Kidney (tissue), 13 donors: ENCODE measurements at regions not wholly inside any gene's neighbourhood (a gene's known extent, or its start where the extent isn't known, plus 50 kb on each side); places are given as distances from the start of the nearest gene placed in this dataset.
A peak's percentile ranks its signal among the peaks of the same experiment; 100 is the strongest.

Experiments used
- DNase-seq, 5 donors: peaks; one replicate each; pipeline ENCODE4 v3.0.0-alpha.2; 2013 to 2020
- FAIRE-seq: peaks from 2 replicates; lab custom pipeline; 2012; peaks lifted over from hg19 to GRCh38; lab: Jason Lieb, UNC
- H3K27ac ChIP-seq, 2 donors: one replicate each; pipeline ENCODE4 v1.7.0; 2013; ENCODE audit warnings: low read depth in 2 of 2, low read length in 2 of 2, inconsistent platforms in 1 of 2
- H3K27me3 ChIP-seq: one replicate; pipeline ENCODE4 v1.7.1; 2013; ENCODE audit warnings: low read length, inconsistent platforms; ENCODE audit not compliant: control insufficient read depth, insufficient read depth
- H3K36me3 ChIP-seq, 3 donors: one replicate each; pipeline versions ENCODE4 v1.7.0 to v1.7.1; 2013; ENCODE audit warnings: low read length in 3 of 3, control low read depth in 1 of 3, inconsistent platforms in 1 of 3; ENCODE audit not compliant: insufficient read depth in 3 of 3, control insufficient read depth in 2 of 3
- H3K4me1 ChIP-seq, 3 donors: one replicate each; pipeline versions ENCODE4 v1.7.0 to v1.7.1; 2013; ENCODE audit warnings: low read length in 3 of 3, inconsistent platforms in 1 of 3, low read depth in 1 of 3; ENCODE audit not compliant: control insufficient read depth in 2 of 3, insufficient read depth in 2 of 3
- H3K4me3 ChIP-seq, 3 donors: one replicate each; pipeline versions ENCODE4 v1.7.0 to v1.8.1; 2013; ENCODE audit warnings: low read length in 3 of 3, control low read depth in 1 of 3, inconsistent platforms in 1 of 3
- H3K9ac ChIP-seq, 3 donors: one replicate each; pipeline versions ENCODE4 v1.7.0 to v1.7.1; 2013; ENCODE audit warnings: low read length in 3 of 3, control low read depth in 1 of 3, inconsistent platforms in 1 of 3
- H3K9me3 ChIP-seq, 3 donors: one replicate each; pipeline versions ENCODE4 v1.7.0 to v1.7.1; 2013; ENCODE audit warnings: low read length in 3 of 3, control low read depth in 1 of 3, inconsistent platforms in 1 of 3; ENCODE audit not compliant: control insufficient read depth in 2 of 3, insufficient read depth in 1 of 3
- CTCF ChIP-seq: IDR thresholded peaks from 3 replicates; pipeline ENCODE4 v1.5.1; 2012; ENCODE audit warnings: mild to moderate bottlenecking, moderate library complexity, borderline replicate concordance; ENCODE audit not compliant: insufficient read depth; ENCODE audit errors: extremely low read depth
- intact Hi-C: fragments of 100-400 bp; cut with DNase I; formaldehyde crosslinking; loops from one replicate; pipeline ENCODE4 v1.11.1; 2022
- donor health status: control.
- donor health status: control.
- donor health status: control.
- donor health status: control.
- donor health status: control.
- donor health status: DM: yes; HTN: yes; CAD: no.
- donor health status: Normal renal cell carcinoma (clear cell type).

GRCh38 chr3:42022355-42022754 is 60.5 kb upstream of the ULK4 start:
- FAIRE-seq (no peak), DNase-seq (no peak)
- H3K9ac ChIP-seq: no peak overlapping the region
- no peaks in the 10 kb centered on the region for H3K36me3 ChIP-seq
- no peak overlapping the region for H3K27ac ChIP-seq
- peaks cover 14 to 36% (median 30%) of the 10 kb centered on the region in 3 donors for H3K4me1 ChIP-seq
- no peak overlapping the region for H3K4me3 ChIP-seq
- H3K9me3 ChIP-seq: no peaks in the 10 kb centered on the region
- intact Hi-C loops: no loop called here
- no peaks in the 10 kb centered on the region for H3K27me3 ChIP-seq
- no peak for TF ChIP-seq CTCF

DNA sequence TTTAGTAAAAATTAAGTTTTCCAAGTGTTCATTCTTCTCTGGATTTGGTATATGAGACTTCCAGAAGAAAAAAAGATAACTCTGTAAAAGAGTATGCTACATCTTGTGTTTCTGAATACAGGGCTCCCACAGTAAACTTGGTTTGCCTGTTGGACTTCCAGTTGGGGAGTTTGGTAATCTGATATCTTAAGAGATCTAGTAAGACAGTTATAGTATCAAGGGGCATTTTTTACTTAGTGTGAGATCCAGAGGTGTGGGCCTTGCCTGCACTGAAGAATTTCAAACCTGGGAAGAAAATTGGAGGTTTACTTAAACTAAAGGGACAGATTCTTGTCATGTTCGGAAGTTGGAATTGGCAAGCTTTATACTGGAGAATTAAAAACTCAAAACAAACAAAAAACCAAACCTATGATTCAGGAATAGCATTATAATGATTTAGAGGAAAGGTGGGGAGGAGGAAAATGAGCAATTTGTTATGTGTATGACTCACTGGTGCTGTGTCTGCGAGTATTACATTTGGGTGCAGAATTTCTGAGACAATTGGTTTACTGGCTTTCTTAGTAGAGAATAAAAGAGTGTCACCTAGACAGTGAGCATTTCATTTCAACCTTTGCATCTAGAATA is 58.9 kb upstream of the ULK4 start:
- TF ChIP-seq CTCF: no peak
- DNase-seq (no peak), FAIRE-seq (no peak)
- no peaks in the 10 kb centered on the region for H3K36me3 ChIP-seq
- intact Hi-C loops: no loop called here
- H3K27me3 ChIP-seq: no peaks in the 10 kb centered on the region
- no peaks in the 10 kb centered on the region for H3K9me3 ChIP-seq
- H3K4me3 ChIP-seq: no peak overlapping the region
- H3K27ac ChIP-seq: peak overlapping the region in 1 of 2 donors; percentile 76
- H3K4me1 ChIP-seq: peaks cover 14 to 35% (median 25%) of the 10 kb centered on the region in 3 donors
- no peak overlapping the region for H3K9ac ChIP-seq

- Histone ChIP-seq H3K27me3 (no peaks in the 10 kb centered on the region), H3K9me3 (no peaks in the 10 kb centered on the region), H3K4me3 (no peak overlapping the region), H3K36me3 (no peaks in the 10 kb centered on the region), H3K4me1 (peaks cover 14 to 35% (median 28%) of the 10 kb centered on the region in 3 donors), H3K9ac (no peak overlapping the region), H3K27ac (peak overlapping the region in 1 of 2 donors; percentile 43)
- DNase-seq (no peak), FAIRE-seq (no peak)
- no peak for TF ChIP-seq CTCF
- intact Hi-C loops: loop anchor here (10.0 kb wide), 1 partner anchor 55 kb away; no protein-coding TSS in a partner anchor
Measured at GRCh38 chr3:42019953-42020260, 58.0 kb upstream of the ULK4 start.
